HEK293 (cell line): ENCODE measurements at regions not wholly inside any gene's neighbourhood (a gene's known extent, or its start where the extent isn't known, plus 50 kb on each side); places are given as distances from the start of the nearest gene placed in this dataset.

ENCODE experiments used
- CTCF ChIA-PET: fragments of 350-600 bp; formaldehyde crosslinking; extraction: SDS; loops from one replicate; lab custom pipeline; 2021; ENCODE audit warnings: antibody characterized with exemption; lab: Yijun Ruan, JAX
- POLR2A ChIA-PET: fragments of 300-600 bp; formaldehyde crosslinking; extraction: SDS; loops from one replicate; lab custom pipeline; 2020; ENCODE audit warnings: antibody characterized with exemption, inconsistent platforms; lab: Yijun Ruan, JAX
- H3K27ac ChIP-seq: fragments of 200-500 bp; sonication (Bioruptor generic); 2 replicates; pipeline ENCODE4 v1.5.1; 2014; ENCODE audit warnings: low read depth, low read length, control low read depth, inconsistent platforms; ENCODE audit errors: extremely low read depth
- H3K36me3 ChIP-seq, 2 experiments: fragments of 200-500 bp in 1 of 2; sonication (Bioruptor generic) in 1 of 2; 1 replicate in 1 of 2; 2 replicates in 1 of 2; pipeline ENCODE4 v1.5.1; 2014 to 2017; ENCODE audit warnings: inconsistent platforms in 2 of 2, low read length in 2 of 2; ENCODE audit not compliant: control insufficient read depth in 2 of 2, insufficient read depth in 1 of 2
- H3K4me1 ChIP-seq: fragments of 200-500 bp; sonication (Bioruptor generic); 2 replicates; pipeline ENCODE4 v1.5.1; 2014; ENCODE audit warnings: mild to moderate bottlenecking, low read length, inconsistent platforms; ENCODE audit not compliant: control insufficient read depth, insufficient read depth
- H3K4me3 ChIP-seq: 2 replicates; pipeline ENCODE4 v1.5.1; 2011; ENCODE audit warnings: low read depth, mild to moderate bottlenecking, control low read depth, low read length, moderate library complexity
- H3K9me3 ChIP-seq: fragments of 200-500 bp; sonication (Bioruptor generic); 2 replicates; pipeline ENCODE4 v1.5.1; 2014; ENCODE audit warnings: low read depth, low read length, inconsistent platforms; ENCODE audit not compliant: control insufficient read depth, insufficient read depth
- ELK4 ChIP-seq: IDR thresholded peaks from 2 replicates; pipeline ENCODE4 v1.6.1; 2011; ENCODE audit warnings: mild to moderate bottlenecking, low read depth, low read length, borderline replicate concordance
- KLF1 ChIP-seq: fragments of 450-650 bp; formaldehyde crosslinking; IDR thresholded peaks from 2 replicates; pipeline ENCODE4 v1.5.1; 2016; ENCODE audit warnings: missing biosample characterization, missing genetic modification characterization
- PATZ1 ChIP-seq: fragments of 450-650 bp; formaldehyde crosslinking; IDR thresholded peaks from 2 replicates; pipeline ENCODE4 v1.5.1; 2016; ENCODE audit warnings: missing biosample characterization, missing genetic modification characterization
- SCRT1 ChIP-seq: fragments of 450-650 bp; formaldehyde crosslinking; IDR thresholded peaks from 2 replicates; pipeline ENCODE4 v1.5.1; 2016; ENCODE audit warnings: missing biosample characterization, missing genetic modification characterization, borderline replicate concordance
- SETDB1 ChIP-seq: IDR thresholded peaks from one replicate; pipeline ENCODE4 v1.6.1; 2017; ENCODE audit warnings: mild to moderate bottlenecking, low read length, moderate library complexity, mixed read lengths; ENCODE audit not compliant: insufficient read length
- SP3 ChIP-seq: fragments of 450-650 bp; formaldehyde crosslinking; IDR thresholded peaks from 2 replicates; pipeline ENCODE4 v1.5.1; 2016; ENCODE audit warnings: missing biosample characterization, missing genetic modification characterization
- ZBTB10 ChIP-seq: fragments of 450-650 bp; formaldehyde crosslinking; IDR thresholded peaks from 2 replicates; pipeline ENCODE4 v1.5.1; 2016; ENCODE audit warnings: missing biosample characterization, missing genetic modification characterization
- ZBTB6 ChIP-seq: fragments of 450-650 bp; formaldehyde crosslinking; IDR thresholded peaks from 2 replicates; pipeline ENCODE4 v1.5.1; 2017; ENCODE audit warnings: missing biosample characterization, missing genetic modification characterization
- ZNF114 ChIP-seq: fragments of 450-650 bp; formaldehyde crosslinking; IDR thresholded peaks from 2 replicates; pipeline ENCODE4 v1.5.0; 2017; ENCODE audit warnings: missing biosample characterization, missing genetic modification characterization
- ZNF132 ChIP-seq: fragments of 450-650 bp; formaldehyde crosslinking; IDR thresholded peaks from 2 replicates; pipeline ENCODE4 v1.5.1; 2017; ENCODE audit warnings: missing biosample characterization, missing genetic modification characterization, borderline replicate concordance
- ZNF169 ChIP-seq: fragments of 450-650 bp; formaldehyde crosslinking; IDR thresholded peaks from 2 replicates; pipeline ENCODE4 v1.5.1; 2016; ENCODE audit warnings: missing biosample characterization, missing genetic modification characterization
- ZNF280D ChIP-seq: fragments of 450-650 bp; formaldehyde crosslinking; IDR thresholded peaks from 2 replicates; pipeline ENCODE4 v1.5.1; 2016; ENCODE audit warnings: missing biosample characterization, missing genetic modification characterization
- ZNF362 ChIP-seq: fragments of 450-650 bp; formaldehyde crosslinking; IDR thresholded peaks from 2 replicates; pipeline ENCODE4 v1.5.1; 2016; ENCODE audit warnings: missing biosample characterization, missing genetic modification characterization
- ZNF518A ChIP-seq: fragments of 450-650 bp; formaldehyde crosslinking; conservative IDR thresholded peaks from 2 replicates; pipeline ENCODE4 v1.5.1; 2016; ENCODE audit warnings: low read depth, missing biosample characterization, missing genetic modification characterization
- ZNF544 ChIP-seq: fragments of 450-650 bp; formaldehyde crosslinking; IDR thresholded peaks from 2 replicates; pipeline ENCODE4 v1.5.0; 2017; ENCODE audit warnings: missing biosample characterization, missing genetic modification characterization
- ZNF580 ChIP-seq: fragments of 450-650 bp; formaldehyde crosslinking; IDR thresholded peaks from 2 replicates; pipeline ENCODE4 v1.5.1; 2016; ENCODE audit warnings: missing biosample characterization, missing genetic modification characterization
- ZNF623 ChIP-seq: fragments of 450-650 bp; formaldehyde crosslinking; IDR thresholded peaks from 2 replicates; pipeline ENCODE4 v1.5.1; 2016; ENCODE audit warnings: missing biosample characterization, missing genetic modification characterization
- ZNF670 ChIP-seq: fragments of 450-650 bp; formaldehyde crosslinking; IDR thresholded peaks from 2 replicates; pipeline ENCODE4 v1.5.1; 2016; ENCODE audit warnings: missing biosample characterization, missing genetic modification characterization, low read depth

GRCh38 chr5:167332309-167332708, 959.1 kb upstream of the WWC1 start:
- ChIA-PET CTCF (interaction anchor here (0.7 kb wide), 1 partner anchor 15 kb away, joined by 3 read pairs; no protein-coding TSS in a partner anchor), POLR2A (no interaction called here)
- H3K36me3 ChIP-seq = no peaks in the 10 kb centered on the region
- no peaks in the 10 kb centered on the region for H3K9me3 ChIP-seq
- no peak overlapping the region for H3K4me3 ChIP-seq
- H3K4me1 ChIP-seq = no peaks in the 10 kb centered on the region
- no peak for TF ChIP-seq SP3 (tag by site-specific recombination)
- TF ChIP-seq SCRT1 (tag by site-specific recombination) = no peak
- TF ChIP-seq KLF1 (tag by site-specific recombination) = no peak
- TF ChIP-seq ZNF362 (tag by site-specific recombination) = no peak
- TF ChIP-seq PATZ1 (tag by site-specific recombination) = no peak
- TF ChIP-seq ZNF580 (tag by site-specific recombination) = no peak
- no peak for TF ChIP-seq ZNF280D (tag by site-specific recombination)
- TF ChIP-seq ZBTB10 (tag by site-specific recombination) = no peak
- TF ChIP-seq ZNF623 (tag by site-specific recombination) = no peak
- TF ChIP-seq ZBTB6 = no peak
- no peak for TF ChIP-seq ELK4
- TF ChIP-seq, all 188 proteins: peak for 0
- H3K27ac ChIP-seq = no peak overlapping the region

GRCh38 chr5:167336161-167336560, 955.3 kb upstream of the WWC1 start:
- Histone ChIP-seq H3K4me1 (no peaks in the 10 kb centered on the region), H3K9me3 (no peaks in the 10 kb centered on the region), H3K4me3 (no peak overlapping the region), H3K36me3 (no peaks in the 10 kb centered on the region), H3K27ac (no peak overlapping the region)
- POLR2A ChIA-PET = no interaction called here
- CTCF ChIA-PET = no interaction called here
- TF ChIP-seq SETDB1 (no peak), ZNF670 (no peak), ZNF544 (no peak), ZNF114 (tag by site-specific recombination) (no peak), ZNF169 (tag by site-specific recombination) (no peak), ZNF518A (tag by site-specific recombination) (no peak), ZNF132 (tag by site-specific recombination) (no peak)
